B cell (primary cell): ENCODE measurements at regions not wholly inside any gene's neighbourhood (a gene's known extent, or its start where the extent isn't known, plus 50 kb on each side); places are given as distances from the start of the nearest gene placed in this dataset.
"Not testable (repeated sequence)": the region's sequence is repeated elsewhere in the genome, so short reads cannot be mapped to it uniquely, and the experiment has no call there.

Experiments
- ATAC-seq: fragments of 200-7000 bp; cut with Tn5 transposase; one replicate; pipeline ENCODE4 v1.10.0; 2021; ENCODE audit warnings: low read depth, mild to moderate bottlenecking, moderate number of reproducible peaks, moderate library complexity
- CTCF ChIA-PET: fragments of 350-600 bp; sonication (Branson Sonifier 250); formaldehyde crosslinking; loops from one replicate; lab custom pipeline; 2021; ENCODE audit warnings: antibody characterized with exemption, inconsistent platforms; lab: Charles Lee
- POLR2A ChIA-PET: fragments of 350-600 bp; sonication (Branson Sonifier 250); formaldehyde crosslinking; loops from one replicate; lab custom pipeline; 2021; ENCODE audit warnings: antibody characterized with exemption; lab: Charles Lee
- DNase-seq: peaks from one replicate; pipeline ENCODE4 v3.0.0; 2013
- H2AFZ ChIP-seq: 2 replicates; pipeline ENCODE4 v1.6.1; 2012; ENCODE audit warnings: mild to moderate bottlenecking, low read depth, low read length; ENCODE audit not compliant: insufficient read depth, poor library complexity, severe bottlenecking
- H3K27ac ChIP-seq, 2 donors: 1 replicate in 1 of 2; 2 replicates in 1 of 2; pipeline ENCODE4 v1.5.1; 2012 to 2013; ENCODE audit warnings: low read length in 2 of 2, mild to moderate bottlenecking in 2 of 2, moderate library complexity in 1 of 2
- H3K27me3 ChIP-seq, 4 experiments: fragments of 200-600 bp in 1 of 4; sonication (generic) in 1 of 4; replicated peaks in 1 of 4; 1 replicate in 2 of 4; 2 replicates in 2 of 4; pipeline versions ENCODE4 v1.6.1 to v1.7.0; 2013 to 2016; ENCODE audit warnings: low read length in 3 of 4, mild to moderate bottlenecking in 2 of 4, mixed read lengths in 1 of 4, moderate library complexity in 1 of 4; ENCODE audit not compliant: insufficient read depth in 4 of 4, control insufficient read depth in 3 of 4; ENCODE audit errors: control extremely low read depth in 1 of 4
- H3K36me3 ChIP-seq, 2 experiments: replicated peaks in 1 of 2; 1 replicate in 1 of 2; 2 replicates in 1 of 2; pipeline versions ENCODE4 v1.6.1 to v1.7.1; 2013; ENCODE audit warnings: low read length in 1 of 2; ENCODE audit not compliant: insufficient read depth in 2 of 2, control insufficient read depth in 1 of 2; ENCODE audit errors: control extremely low read depth in 1 of 2, extremely low read depth in 1 of 2
- H3K4me1 ChIP-seq, 2 donors: fragments of 200-600 bp in 1 of 2; sonication (generic) in 1 of 2; 1 replicate in 1 of 2; 2 replicates in 1 of 2; pipeline versions ENCODE4 v1.5.1 to v1.6.1; 2013 to 2017; ENCODE audit warnings: low read length in 2 of 2; ENCODE audit not compliant: control insufficient read depth in 2 of 2, insufficient read depth in 2 of 2
- H3K4me2 ChIP-seq: replicated peaks from 2 replicates; pipeline ENCODE3; 2012; ENCODE audit warnings: mild to moderate bottlenecking, low read depth, low read length; ENCODE audit not compliant: poor library complexity, severe bottlenecking
- H3K4me3 ChIP-seq, 5 experiments: fragments of 200-600 bp in 1 of 5; sonication (generic) in 1 of 5; 1 replicate in 3 of 5; 2 replicates in 2 of 5; pipeline versions ENCODE4 v1.5.1 to v1.7.0; 2011 to 2016; ENCODE audit warnings: low read length in 4 of 5, mild to moderate bottlenecking in 4 of 5, low read depth in 2 of 5, control low read depth in 1 of 5, moderate library complexity in 1 of 5; ENCODE audit not compliant: insufficient read depth in 1 of 5; ENCODE audit errors: control extremely low read depth in 1 of 5, extremely low read depth in 1 of 5
- H3K79me2 ChIP-seq: fragments of 200-600 bp; sonication (generic); one replicate; pipeline ENCODE4 v1.6.0; 2016; ENCODE audit warnings: low read length; ENCODE audit not compliant: control insufficient read depth, insufficient read depth
- H3K9ac ChIP-seq: fragments of 200-600 bp; sonication (generic); 2 replicates; pipeline ENCODE4 v1.6.1; 2017; ENCODE audit warnings: mild to moderate bottlenecking, low read length, moderate library complexity
- H3K9me3 ChIP-seq, 3 donors: one replicate each; pipeline versions ENCODE4 v1.6.1 to v1.7.1; 2013; ENCODE audit warnings: low read length in 2 of 3; ENCODE audit not compliant: control insufficient read depth in 2 of 3, insufficient read depth in 1 of 3; ENCODE audit errors: control extremely low read depth in 1 of 3
- H4K20me1 ChIP-seq: 2 replicates; pipeline ENCODE4 v1.6.0; 2012; ENCODE audit warnings: mild to moderate bottlenecking, low read length; ENCODE audit not compliant: insufficient read depth, control insufficient read depth, poor library complexity, severe bottlenecking
- H3K27ac Mint-ChIP-seq: one replicate; pipeline ENCODE4 v1.8.0; 2021; ENCODE audit warnings: mixed read lengths
- H3K27me3 Mint-ChIP-seq: one replicate; pipeline ENCODE4 v1.8.0; 2021; ENCODE audit warnings: mixed read lengths
- H3K4me1 Mint-ChIP-seq: one replicate; pipeline ENCODE4 v1.8.0; 2021; ENCODE audit warnings: mixed read lengths
- H3K4me3 Mint-ChIP-seq: one replicate; pipeline ENCODE4 v1.8.0; 2021; ENCODE audit warnings: mixed read lengths
- H3K9me3 Mint-ChIP-seq: one replicate; pipeline ENCODE4 v1.8.0; 2022; ENCODE audit warnings: mixed read lengths; ENCODE audit not compliant: insufficient read depth
- CTCF ChIP-seq: fragments of 200-600 bp; IDR thresholded peaks from one replicate; pipeline ENCODE4 v1.8.0; 2022; ENCODE audit warnings: antibody characterized with exemption, mild to moderate bottlenecking
- EZH2 ChIP-seq: IDR thresholded peaks from 2 replicates; pipeline ENCODE4 v1.6.1; 2012; ENCODE audit warnings: borderline replicate concordance, low read depth, mild to moderate bottlenecking, moderate library complexity, low read length; ENCODE audit not compliant: insufficient read depth, poor library complexity, severe bottlenecking
- WGBS: methylation state at CpG from one replicate; pipeline ENCODE4 v1.1.5; 2013; ENCODE audit warnings: missing lambda C conversion rate; ENCODE audit not compliant: insufficient coverage; 5-methylcytosine and 5-hydroxymethylcytosine counted together
- intact Hi-C: fragments of 100-400 bp; cut with micrococcal nuclease; formaldehyde crosslinking; loops from one replicate; pipeline ENCODE4 v1.10.0; 2022

DNA sequence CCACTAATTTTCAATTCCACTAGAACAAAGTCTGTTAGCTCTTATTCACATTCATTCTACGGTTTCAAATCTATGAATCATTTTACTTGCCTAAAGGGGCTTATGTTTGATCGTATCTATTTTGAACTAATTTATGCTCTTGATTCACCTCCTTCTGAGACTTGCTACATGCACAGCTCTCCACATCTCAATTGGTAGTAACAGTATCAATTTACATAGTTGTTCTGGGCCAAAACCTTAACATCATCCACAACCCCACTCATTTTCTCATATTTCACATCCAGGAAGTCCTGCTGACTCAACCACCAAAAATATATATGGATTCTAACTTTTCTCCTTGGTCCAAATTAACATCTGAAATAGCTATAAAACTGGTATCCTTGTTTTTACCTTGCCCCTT is 208.6 kb downstream of the RASSF9 start:
- WGBS: no CpG with 5 or more reads among the region's 2 CpGs
- Histone ChIP-seq H3K27me3 (no peaks in the 10 kb centered on the region), H3K27ac (no peak overlapping the region), H3K4me3 (no peak overlapping the region), H3K79me2 (no peaks in the 10 kb centered on the region), H3K36me3 (no peaks in the 10 kb centered on the region), H3K9me3 (no peaks in the 10 kb centered on the region), H3K4me2 (no peak overlapping the region), H3K4me1 (no peaks in the 10 kb centered on the region), H4K20me1 (no peaks in the 10 kb centered on the region), H2AFZ (no peak overlapping the region), H3K9ac (no peak overlapping the region)
- H3K4me3 Mint-ChIP-seq: no peak overlapping the region
- H3K27ac Mint-ChIP-seq: no peak overlapping the region
- TF ChIP-seq EZH2: no peak
- TF ChIP-seq CTCF: no peak
- POLR2A ChIA-PET: no interaction called here
- no peaks in the 10 kb centered on the region for H3K4me1 Mint-ChIP-seq
- ATAC-seq (no peak), DNase-seq (no peak)
- CTCF ChIA-PET: no interaction called here
- intact Hi-C loops: no loop called here
- peaks cover 4% of the 10 kb centered on the region for H3K9me3 Mint-ChIP-seq
- no peaks in the 10 kb centered on the region for H3K27me3 Mint-ChIP-seq

- H3K79me2 ChIP-seq, CTCF ChIA-PET, H3K9me3 Mint-ChIP-seq, H3K27me3 Mint-ChIP-seq, H3K9ac ChIP-seq, H3K4me3 Mint-ChIP-seq, H2AFZ ChIP-seq, POLR2A ChIA-PET, ATAC-seq, intact Hi-C loops, H3K4me1 ChIP-seq, H3K4me1 Mint-ChIP-seq, H3K27ac ChIP-seq, DNase-seq, H3K27me3 ChIP-seq, H4K20me1 ChIP-seq, H3K27ac Mint-ChIP-seq, H3K9me3 ChIP-seq, H3K4me2 ChIP-seq, H3K4me3 ChIP-seq, H3K36me3 ChIP-seq: not testable (repeated sequence)
- no CpG with 5 or more reads among the region's 2 CpGs for WGBS
Observed at GRCh38 chr12:85628562-85628961, 207.6 kb downstream of the RASSF9 start.
